ENCODE measurements at regions not wholly inside any gene's neighbourhood (a gene's known extent, or its start where the extent isn't known, plus 50 kb on each side); places are given as distances from the start of the nearest gene placed in this dataset.

DNA sequence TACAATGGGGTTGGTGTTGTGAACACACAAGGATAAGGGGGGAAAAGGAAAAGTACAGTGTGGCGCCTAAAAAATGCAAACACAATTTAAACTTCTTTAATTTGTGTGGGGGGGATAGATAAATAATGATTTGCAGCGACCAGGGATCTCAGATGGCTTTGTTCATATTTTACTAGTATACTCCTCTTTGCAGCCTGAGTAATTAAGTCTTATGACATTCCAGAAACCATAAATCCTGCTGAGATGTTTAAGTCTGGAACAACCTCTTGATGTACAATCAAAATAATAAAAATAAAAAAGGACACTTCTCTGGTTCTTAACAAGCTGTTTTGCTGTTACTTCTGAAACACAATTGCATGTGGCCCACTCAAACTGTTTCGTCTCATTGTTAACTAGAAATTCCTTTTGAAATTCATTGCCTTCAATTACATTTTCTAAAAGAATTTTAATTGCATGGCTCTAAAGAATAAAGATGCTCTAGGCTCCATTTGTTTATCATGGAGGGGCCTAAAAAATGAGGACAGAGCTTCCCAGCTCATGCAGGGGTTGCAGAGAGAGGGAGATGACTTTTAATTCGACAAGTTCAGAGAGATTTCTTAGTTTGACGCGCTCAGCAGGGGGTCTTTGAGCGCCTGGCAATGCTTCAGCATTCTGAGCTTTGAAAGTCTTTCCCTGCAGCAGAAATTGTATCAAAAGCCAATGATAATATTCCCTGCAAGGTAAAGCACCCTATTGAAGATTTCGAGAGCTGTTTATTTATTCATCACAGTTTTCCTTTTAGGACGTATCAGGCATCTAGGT is 892.4 kb upstream of the TENM3 start:
- FAIRE-seq, result no peak

DNA sequence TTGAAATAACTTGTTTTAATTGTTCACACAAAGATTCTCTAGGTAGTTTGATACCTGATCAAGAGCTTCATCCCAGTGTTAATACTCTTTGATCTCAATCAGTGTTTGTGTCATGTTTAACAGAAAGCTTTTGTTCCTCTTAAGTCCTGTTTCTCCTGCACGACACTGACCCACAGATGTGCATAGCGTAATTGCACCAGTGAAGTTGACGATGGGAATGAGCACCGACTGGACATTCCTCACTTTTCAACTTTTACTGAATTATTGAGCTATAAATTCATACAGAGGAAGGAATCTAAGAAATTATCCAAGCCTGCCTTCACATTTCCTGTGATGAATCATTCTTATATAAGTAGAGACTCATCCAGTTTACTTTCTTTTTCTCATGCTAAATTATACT is 878.7 kb upstream of the TENM3 start:
- FAIRE-seq, result no peak

DNA sequence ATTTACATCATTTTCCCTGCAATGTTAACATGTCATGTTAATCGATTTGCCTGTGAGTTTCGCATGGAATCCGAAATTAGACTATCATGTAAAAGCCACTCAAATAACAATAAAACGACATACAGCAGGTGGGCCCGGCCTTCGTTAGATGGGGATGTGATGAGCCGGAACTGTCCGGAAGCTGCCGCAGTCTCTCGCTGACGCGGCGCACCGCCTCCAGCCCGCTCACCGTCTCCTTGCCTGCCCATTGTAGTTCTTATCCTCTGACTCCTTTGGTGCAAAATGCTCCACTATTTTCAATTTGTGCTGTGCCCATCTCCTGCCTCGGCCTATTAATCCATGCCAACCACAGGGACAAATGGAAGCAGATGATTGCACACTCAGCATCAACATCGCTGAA is 877.5 kb upstream of the TENM3 start:
- FAIRE-seq, result no peak

DNA sequence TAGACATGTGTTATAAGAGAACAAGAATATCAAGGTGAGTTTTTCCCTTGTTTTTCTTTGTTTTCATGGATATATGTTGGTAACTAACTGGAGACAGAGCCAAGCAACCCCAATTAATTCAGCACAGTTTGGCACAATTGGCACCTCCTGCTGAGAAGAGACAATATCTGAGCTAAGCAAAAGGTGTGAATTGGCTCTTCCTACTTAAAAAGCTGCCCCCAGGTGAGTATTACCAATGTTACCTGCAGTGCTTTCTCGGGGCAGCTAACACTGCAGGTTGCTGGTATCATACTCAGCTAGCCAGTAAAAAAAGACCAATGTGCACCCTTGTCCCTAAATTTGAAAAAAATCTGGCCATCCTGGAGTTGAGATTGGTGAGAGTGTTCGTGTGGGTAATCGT is 871.2 kb upstream of the TENM3 start:
- FAIRE-seq, result no peak

DNA sequence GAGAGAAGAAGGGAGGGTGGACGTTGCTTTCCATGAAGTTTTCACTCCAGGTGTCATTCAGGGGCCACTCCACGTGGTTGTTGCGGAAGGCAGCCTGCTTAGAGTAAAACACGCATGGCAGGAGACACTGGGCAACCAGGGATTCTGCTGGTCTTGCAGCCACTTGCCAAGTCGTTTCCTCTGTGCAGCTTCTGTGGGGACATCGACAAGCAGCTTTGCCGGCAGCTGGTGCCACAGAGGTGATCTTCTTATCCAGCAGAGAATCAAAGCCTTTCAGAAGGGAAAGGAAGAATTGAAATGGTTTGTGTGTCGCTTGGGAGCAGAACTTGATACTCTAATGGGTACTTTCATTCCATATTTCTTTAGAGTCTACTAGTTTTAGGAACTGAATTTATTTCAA is 867.1 kb upstream of the TENM3 start:
- FAIRE-seq, result no peak

DNA sequence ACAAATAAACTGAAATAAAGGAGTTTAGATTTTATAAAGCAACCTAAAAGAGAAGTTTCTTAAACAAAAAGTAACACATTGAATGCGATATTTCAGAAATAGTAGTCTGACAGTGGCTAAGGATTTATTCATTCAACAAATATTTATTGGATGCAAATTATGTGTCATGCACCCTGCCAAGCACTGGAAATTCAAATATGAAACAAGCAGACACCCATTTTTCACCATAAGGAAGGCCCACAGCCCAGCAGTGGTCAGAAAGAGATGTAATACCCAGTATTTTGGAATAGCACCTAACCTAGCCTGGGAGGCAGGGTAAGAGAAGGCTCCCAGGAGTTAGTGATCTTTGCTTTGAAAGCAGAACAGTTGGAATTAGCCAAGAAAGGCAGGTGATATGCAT is 855.1 kb upstream of the TENM3 start:
- FAIRE-seq, result no peak

DNA sequence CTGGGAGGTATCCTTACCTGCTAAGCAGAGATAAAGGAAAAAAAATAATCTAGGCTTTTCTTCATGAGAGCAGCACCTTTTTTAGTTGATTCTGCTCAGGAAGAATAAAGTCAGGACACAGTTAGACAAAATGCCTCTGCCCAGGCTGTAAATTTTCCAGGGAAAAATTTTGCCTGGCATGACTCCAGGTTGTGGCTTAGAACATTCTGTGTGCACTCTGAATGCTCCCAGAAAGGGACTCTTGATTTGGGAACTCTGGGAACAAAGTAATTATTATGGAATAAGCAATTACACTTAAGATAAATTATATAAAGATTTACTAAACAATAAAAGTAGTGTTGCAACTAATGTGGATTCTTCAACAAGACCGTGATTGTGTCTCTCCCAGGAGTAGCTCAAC is 826.2 kb upstream of the TENM3 start:
- no peak for FAIRE-seq

DNA sequence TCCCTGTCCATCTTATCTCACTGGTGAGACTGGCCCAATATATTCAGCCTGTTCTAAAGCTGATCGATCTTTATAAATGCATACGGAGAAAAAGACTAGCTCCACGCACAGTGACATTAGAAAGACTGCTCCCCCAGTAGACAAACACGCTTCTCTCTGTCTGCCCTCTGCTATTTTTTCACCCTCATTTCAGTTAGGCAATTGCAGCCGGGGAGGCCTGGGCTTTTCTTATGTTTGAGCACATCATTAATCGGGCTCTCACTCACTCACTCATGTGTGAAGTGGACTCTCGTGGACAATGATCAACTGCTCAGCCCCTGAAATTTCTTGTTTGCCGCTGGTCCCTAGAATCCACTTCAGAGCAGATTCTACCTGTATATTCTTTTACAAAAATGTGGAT is 824.7 kb upstream of the TENM3 start:
- no peak for FAIRE-seq

DNA sequence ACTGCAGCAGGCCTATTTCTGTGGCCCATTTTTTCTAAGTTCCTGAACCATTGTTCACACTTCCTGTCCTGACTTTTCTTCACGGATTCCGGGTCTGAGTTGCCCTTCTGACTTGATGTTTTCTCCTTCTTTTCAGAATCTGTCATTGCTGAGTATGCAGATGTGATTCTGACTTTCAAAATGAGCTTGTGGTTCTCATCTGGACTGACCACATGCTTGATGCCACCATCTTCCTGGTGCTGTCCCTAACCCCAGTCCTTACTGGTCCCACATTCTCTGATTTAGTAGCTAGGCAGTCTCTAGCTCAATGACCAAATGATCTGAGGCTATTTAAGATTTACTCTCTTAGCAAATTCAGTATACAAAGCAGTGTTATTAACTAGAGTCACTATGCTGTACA is 822.3 kb upstream of the TENM3 start:
- no peak for FAIRE-seq

DNA sequence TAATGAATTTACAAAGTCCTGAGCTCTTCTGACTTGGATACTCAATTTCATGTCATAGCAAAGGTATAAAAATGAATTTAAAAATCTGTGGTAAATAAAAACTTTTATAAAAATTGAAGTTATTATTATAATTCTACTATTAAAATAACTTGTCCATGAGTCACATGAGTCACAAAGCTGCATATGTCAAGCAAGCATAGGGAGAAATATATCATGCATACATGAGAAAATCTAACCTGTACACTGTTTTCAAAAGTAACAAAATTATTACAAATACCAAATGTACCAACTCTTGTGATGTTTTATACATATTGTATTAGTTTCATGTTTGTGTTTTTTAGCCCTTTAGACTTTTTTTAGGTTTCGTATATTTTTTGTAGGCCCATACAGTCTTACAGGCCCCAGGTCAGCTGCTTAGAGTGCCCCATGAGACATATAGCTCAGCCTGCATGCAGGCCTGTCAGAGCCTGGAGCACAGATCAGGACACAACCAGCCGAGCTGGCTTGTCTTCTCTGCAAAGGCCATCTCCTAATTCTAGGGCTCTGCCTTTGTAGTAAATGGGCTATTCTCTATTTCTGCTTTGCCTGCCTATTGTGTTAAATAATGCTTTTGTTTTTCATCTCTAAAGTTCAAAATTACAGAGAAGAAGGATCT is 818.7 kb upstream of the TENM3 start:
- no peak for FAIRE-seq

DNA sequence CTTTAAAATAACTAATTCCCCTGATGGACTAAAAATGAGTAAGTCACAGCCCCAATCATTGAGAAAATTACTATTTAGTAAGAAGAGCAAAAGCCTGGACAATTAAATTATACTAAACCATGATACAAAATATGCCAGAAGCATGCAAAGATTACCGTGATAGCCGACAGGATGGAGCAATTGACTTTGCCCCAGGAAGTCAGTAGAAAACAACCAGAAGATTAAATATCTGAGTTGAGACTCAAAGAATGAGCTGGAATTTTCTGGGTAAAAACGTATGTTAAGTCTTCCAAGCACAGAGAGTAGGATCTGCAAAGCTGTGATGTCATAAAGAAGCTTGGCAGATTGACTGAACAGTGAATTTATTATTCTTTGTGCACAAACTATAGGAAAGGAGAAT is 816.1 kb upstream of the TENM3 start:
- no peak for FAIRE-seq

DNA sequence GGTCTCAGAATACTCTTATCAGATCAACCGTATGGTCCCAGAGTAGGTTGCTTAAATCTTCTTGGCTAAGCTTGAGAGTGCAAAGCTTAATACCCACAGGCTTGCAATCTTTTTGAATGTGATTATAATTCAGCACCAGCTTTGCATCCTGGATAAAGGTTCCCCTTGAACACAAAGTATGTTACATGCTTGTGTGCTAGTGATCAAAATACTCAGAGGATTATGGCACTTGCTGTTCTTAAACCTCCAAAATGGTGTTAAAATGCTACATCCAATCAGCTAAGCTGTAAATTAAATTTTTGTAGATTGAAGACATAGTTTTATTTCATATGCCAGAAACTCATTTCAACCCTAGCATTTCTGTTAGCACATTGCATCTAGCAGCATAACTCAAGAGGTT is 812.2 kb upstream of the TENM3 start:
- FAIRE-seq, result no peak

DNA sequence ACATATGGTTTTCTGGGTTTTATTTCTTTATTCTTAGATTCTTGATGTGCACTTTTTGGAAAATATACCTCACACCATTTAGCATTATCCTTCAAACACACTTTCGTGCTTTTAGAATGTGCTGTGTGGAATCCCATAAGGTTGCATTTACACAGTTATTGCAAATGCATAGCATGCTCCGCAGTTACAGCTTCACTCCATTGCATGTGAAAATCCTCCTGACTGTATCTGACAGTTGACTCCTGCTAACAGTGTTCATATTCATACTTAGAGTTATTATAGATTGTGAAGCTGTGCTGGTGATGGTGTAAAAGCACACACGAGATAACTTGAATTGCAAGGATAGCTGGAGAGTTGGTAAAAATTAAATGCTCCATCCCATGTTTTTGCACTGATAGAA is 811.5 kb upstream of the TENM3 start:
- no peak for FAIRE-seq

DNA sequence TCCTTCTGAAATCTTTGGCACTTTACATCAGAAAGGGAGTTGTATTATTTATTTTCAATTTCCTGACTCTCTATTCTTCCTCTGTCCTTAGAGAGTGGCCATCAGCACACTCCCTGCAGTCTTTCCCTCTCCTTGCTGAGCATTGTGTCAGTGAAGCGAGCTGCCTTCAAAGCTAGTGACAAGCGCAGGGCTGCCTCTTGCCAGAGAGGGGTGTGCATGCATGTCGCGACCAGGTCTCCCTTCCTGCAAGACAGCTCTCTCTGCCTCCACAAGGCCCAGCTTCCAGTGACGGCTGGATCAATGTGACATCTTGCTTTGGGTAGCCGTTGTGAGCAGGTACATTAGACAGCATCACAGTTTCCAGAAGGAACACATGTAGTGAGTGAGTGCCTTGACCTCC is 810.9 kb upstream of the TENM3 start:
- no peak for FAIRE-seq

DNA sequence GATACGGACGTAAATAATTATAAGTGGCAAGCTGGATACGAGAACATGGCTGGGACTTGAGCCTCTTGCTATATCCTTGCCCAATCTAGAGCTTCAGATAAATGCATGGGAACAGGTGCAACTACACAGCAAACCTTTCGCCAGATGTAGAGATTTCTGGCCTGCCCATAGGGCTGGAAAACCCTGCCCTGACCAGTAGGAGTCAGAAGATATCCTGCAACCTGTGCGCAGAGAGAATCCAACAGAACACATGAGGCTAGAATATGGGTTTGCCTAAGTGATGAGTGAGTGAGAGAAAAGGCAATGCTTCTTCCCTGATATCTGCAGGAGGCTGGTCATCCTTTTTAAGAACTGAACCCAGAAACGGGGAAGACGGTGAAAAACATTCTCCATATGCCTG is 805.3 kb upstream of the TENM3 start:
- FAIRE-seq, result no peak

DNA sequence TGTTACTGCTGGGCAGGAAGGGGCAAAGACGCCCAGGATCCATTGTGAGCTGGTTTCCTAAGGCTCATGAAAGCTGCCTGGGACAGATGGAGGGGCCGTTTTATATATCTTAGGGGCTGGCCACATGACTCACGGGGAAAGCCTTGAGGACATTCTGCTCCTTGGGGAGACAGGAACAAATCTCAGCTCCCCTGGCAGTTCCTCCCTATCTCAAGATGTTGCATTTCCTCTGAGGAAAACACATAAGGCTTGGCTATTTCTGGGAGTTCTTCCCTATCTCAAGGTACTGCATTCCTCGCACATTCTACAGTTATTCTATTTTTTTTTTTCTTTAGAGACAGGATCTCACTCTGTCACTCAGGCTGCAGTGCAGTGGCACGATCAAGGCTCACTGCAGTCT is 804.6 kb upstream of the TENM3 start:
- FAIRE-seq, result no peak

DNA sequence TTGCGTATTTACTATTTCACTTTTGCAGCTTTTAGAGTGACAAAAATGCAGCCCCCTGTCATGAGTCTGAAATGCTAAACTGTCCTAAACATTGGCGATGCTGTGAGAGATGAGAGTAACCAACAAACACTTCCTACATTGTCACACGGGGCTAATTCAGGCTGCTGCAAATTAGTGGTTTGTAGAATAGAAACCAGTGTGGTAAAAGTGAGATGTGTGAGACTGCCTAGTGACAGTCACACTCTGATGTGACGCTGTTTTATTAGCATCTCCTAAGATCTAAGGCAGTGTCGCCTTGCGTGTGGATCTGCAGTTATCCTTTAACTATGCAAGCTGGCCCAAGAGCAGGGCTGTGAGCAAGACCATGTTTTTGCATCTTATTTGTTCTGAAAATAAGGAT is 800.2 kb upstream of the TENM3 start:
- FAIRE-seq, result no peak

DNA sequence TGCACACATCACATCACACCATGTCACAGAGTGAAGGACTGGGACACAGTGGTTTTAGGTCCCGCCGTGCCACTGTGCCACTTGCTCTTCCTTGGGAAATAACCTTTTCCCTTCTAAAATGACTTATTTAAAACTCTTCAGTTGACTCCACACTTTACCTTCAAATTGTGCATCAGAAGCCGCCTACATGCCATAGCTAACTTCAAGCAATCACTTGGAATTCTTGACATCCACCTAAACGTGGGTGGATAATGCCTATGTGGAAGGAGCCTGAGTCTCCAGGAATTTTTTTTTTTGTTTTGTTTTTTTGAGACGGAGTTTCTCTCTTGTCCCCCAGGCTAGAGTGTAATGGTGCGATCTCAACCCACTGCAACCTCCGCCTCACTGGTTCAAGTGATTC is 777.4 kb upstream of the TENM3 start:
- FAIRE-seq, result no peak

DNA sequence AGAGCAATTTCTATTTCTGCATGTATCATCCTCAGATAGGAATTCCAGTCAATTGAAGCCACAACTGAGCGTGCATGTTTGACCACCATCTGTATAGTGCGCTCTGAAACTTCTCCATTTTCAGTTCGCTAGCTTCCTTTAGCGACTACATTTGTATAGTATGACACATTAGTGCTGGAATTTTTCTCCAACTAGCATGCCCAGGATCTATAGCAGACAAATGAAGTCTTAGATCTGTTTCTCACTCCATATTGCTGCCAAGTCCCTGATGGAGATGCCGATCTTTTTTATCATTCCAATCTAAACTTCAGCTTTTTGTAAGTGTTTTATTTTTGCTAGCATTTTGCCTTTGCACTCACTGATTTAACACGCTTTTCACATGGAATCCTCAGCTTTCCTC is 774.8 kb upstream of the TENM3 start:
- FAIRE-seq, result no peak

DNA sequence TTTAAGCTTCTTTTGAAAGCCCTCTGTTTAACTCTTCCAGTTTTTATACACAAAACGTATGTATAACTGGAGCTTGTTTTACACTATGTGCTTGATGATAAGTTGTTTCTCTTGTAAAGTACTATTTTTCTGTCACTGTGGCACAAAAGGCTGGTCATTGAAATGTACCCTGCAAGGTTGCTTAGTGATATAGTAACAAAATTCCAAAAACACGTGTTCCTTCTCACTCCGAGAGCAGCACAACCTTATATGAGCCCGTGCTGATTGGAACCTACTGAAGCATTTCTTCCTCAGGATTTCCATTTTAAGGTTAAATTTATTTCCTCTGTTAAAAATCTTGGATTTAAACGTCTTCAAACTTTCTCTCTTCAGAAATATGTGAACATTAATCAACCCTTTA is 772.9 kb upstream of the TENM3 start:
- FAIRE-seq, result no peak

DNA sequence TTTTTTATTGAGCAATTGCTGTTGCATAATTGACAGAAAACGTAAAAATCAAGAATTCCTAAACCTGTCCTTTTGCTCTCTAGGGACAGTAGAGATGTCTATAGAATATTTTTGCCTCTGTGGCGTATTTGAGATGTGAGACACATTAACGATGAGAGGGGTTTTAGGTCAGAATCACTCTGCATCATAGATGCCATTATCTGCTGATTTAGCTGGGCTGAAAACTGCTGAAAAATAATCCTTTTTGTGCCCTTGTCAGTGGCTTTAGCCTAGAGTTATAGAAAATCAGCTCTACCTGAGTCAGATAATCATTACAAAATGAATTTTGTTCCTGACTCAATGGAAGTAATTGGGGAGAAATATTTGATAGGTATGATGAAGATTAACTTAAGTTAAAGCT is 767.8 kb upstream of the TENM3 start:
- no peak for FAIRE-seq

DNA sequence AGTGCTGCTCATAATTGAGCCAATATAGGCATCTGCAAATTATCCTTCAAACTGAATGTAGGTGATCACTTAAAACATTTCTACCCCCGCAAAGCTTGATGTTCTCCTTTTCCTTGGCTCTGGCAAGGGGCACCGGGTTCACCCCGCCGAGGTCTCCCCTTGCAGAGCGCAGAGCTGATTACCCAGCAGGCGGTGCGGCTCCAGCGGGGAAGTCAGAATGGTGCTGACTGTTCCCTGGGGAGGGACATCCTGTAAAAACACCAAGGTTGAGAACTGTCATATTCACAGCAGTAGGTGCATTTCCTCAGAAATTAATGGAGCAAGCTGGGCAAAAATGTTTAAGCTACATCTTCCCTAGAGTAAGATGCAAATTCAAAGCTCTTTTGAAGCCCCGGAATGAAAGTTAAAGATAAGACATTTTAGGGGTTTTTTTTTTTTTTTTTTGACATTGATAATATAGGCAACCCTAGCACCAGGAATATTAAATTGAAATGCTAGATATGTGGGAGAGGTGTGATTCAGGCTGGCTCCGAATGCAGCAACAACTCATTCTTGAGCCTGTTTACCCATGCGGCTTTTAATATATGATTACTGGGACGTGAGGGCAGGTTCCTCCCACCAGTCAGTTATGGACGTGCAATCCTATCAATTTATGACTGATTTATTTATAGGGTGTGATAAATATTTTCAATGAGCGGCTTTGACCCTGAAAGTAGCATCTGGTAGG is 767.3 kb upstream of the TENM3 start:
- FAIRE-seq, result no peak

DNA sequence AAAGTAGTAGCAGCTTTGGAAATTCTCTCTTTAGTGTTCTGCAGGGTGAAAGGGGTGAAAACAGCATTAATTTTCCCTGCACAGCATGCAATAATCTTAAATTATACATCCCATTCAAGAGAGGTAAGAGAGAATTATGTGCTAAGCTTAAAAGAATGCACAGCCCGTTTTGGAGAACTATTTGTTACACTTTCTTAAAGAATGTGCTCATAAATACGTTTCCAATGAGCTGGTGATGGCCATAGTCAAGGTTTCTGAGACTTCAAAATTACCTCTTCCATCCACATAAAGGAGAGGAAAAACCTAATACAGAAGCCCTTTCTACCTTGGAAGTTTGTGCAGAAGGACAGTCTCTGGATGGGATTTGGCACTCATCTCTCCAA is 766.7 kb upstream of the TENM3 start:
- FAIRE-seq, result no peak

DNA sequence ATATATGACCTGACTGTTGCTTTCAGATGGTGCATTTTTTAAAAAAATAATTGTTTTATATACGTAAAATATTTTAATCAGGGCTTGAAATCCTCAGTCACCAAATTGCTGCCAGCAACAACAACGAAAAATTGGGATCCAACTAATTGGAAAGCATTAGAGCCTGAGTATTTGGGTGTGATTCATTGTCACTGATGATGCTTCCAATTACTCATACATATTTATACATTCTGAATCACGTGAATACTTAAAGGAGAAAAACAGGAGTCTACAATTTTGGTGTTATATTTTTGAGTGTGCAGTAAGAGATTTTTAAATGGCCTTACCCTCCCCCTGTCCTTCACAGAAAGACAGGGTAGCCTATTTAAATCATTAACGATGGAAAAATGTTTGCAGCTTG is 765.6 kb upstream of the TENM3 start:
- FAIRE-seq, result no peak
